Ishikawa (cell line): ENCODE measurements at regions not wholly inside any gene's neighbourhood (a gene's known extent, or its start where the extent isn't known, plus 50 kb on each side); places are given as distances from the start of the nearest gene placed in this dataset.

Experiments
- CEBPB ChIP-seq: IDR thresholded peaks from 2 replicates; pipeline ENCODE4 v1.6.1; 2012
- CREB1 ChIP-seq: IDR thresholded peaks from 2 replicates; pipeline ENCODE4 v1.6.1; 2012; ENCODE audit warnings: low read depth
- EGR1 ChIP-seq: IDR thresholded peaks from 2 replicates; pipeline ENCODE4 v1.6.1; 2012
- EP300 ChIP-seq: IDR thresholded peaks from 2 replicates; pipeline ENCODE4 v1.6.1; 2012; ENCODE audit warnings: borderline replicate concordance
- FOXM1 ChIP-seq: IDR thresholded peaks from 2 replicates; pipeline ENCODE4 v1.6.1; 2012; ENCODE audit warnings: low read depth, borderline replicate concordance
- NFIC ChIP-seq: IDR thresholded peaks from 2 replicates; pipeline ENCODE4 v1.6.1; 2012
- RAD21 ChIP-seq: IDR thresholded peaks from 2 replicates; pipeline ENCODE4 v1.6.1; 2012; ENCODE audit warnings: low read depth
- TAF1 ChIP-seq: IDR thresholded peaks from 2 replicates; pipeline ENCODE4 v1.6.1; 2012; ENCODE audit warnings: low read depth, mild to moderate bottlenecking
- TCF12 ChIP-seq: IDR thresholded peaks from 2 replicates; pipeline ENCODE4 v1.6.1; 2012; ENCODE audit warnings: low read depth
- TEAD4 ChIP-seq: IDR thresholded peaks from 2 replicates; pipeline ENCODE4 v1.6.1; 2012
- YY1 ChIP-seq: IDR thresholded peaks from 2 replicates; pipeline ENCODE4 v1.6.1; 2012; ENCODE audit warnings: low read depth
- ZBTB7A ChIP-seq: IDR thresholded peaks from 2 replicates; pipeline ENCODE4 v1.6.1; 2012; ENCODE audit warnings: low read depth
- TF ChIP-seq, protein P1 (sequence below): IDR thresholded peaks from 2 replicates; pipeline ENCODE4 v1.6.1; 2012
- TF ChIP-seq, protein P2 (sequence below): IDR thresholded peaks from 2 replicates; pipeline ENCODE4 v1.6.1; 2012; ENCODE audit warnings: low read depth, mild to moderate bottlenecking
- TF ChIP-seq, protein P3 (sequence below): IDR thresholded peaks from 2 replicates; pipeline ENCODE4 v1.6.1; 2012

DNA sequence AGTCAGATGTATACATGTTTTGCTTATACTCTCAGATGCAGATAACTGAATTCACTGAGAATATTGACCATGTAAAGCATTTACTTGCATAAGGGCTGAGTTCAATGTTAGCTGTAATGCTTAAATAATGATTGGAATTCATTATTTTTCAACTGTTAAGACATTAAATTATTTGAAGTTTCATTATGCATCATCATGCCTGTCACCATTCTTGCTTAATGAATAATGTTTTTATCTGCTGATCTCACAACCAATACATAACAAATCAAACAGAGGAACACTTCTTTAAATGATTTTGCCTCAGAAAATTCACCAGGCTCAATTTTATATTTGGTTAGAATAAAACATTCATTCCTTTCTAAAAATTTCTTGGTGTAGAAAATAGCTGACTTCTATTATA, 233.4 kb downstream of the GPR37 start:
- no peak for TF ChIP-seq NFIC
- TF ChIP-seq, protein P1, sequence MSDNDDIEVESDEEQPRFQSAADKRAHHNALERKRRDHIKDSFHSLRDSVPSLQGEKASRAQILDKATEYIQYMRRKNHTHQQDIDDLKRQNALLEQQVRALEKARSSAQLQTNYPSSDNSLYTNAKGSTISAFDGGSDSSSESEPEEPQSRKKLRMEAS = no peak
- TF ChIP-seq TAF1 = no peak
- TF ChIP-seq, protein P2, sequence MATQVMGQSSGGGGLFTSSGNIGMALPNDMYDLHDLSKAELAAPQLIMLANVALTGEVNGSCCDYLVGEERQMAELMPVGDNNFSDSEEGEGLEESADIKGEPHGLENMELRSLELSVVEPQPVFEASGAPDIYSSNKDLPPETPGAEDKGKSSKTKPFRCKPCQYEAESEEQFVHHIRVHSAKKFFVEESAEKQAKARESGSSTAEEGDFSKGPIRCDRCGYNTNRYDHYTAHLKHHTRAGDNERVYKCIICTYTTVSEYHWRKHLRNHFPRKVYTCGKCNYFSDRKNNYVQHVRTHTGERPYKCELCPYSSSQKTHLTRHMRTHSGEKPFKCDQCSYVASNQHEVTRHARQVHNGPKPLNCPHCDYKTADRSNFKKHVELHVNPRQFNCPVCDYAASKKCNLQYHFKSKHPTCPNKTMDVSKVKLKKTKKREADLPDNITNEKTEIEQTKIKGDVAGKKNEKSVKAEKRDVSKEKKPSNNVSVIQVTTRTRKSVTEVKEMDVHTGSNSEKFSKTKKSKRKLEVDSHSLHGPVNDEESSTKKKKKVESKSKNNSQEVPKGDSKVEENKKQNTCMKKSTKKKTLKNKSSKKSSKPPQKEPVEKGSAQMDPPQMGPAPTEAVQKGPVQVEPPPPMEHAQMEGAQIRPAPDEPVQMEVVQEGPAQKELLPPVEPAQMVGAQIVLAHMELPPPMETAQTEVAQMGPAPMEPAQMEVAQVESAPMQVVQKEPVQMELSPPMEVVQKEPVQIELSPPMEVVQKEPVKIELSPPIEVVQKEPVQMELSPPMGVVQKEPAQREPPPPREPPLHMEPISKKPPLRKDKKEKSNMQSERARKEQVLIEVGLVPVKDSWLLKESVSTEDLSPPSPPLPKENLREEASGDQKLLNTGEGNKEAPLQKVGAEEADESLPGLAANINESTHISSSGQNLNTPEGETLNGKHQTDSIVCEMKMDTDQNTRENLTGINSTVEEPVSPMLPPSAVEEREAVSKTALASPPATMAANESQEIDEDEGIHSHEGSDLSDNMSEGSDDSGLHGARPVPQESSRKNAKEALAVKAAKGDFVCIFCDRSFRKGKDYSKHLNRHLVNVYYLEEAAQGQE = no peak
- TF ChIP-seq TCF12 = no peak
- no peak for TF ChIP-seq RAD21
- no peak for TF ChIP-seq CREB1
- TF ChIP-seq YY1 = no peak
- no peak for TF ChIP-seq EP300
- no peak for TF ChIP-seq FOXM1

DNA sequence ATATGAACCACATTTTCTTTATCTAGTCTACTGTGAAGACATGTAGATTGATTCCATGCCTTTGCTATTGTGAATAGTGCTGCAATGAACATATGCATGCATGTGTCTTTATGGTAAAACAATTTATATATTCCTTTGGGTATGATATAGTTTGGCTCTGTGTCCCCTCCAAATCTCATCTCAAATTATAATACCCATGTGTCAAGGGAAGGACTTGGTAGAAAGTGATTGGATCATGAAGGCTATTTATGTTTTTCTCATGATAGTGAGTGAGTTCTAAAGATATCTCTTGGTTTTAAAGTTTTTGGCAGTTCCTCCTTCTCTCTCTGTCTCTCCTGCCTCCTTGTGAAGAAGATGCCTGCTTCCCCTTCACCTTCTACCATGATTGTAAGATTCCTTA, 248.7 kb downstream of the GPR37 start:
- TF ChIP-seq FOXM1 (no peak), ZBTB7A (no peak), YY1 (no peak), NFIC (no peak), RAD21 (no peak), EP300 (no peak), TCF12 (no peak), TAF1 (no peak), CREB1 (no peak), TEAD4 (no peak), EGR1 (no peak), CEBPB (no peak)
- TF ChIP-seq, protein P1 = no peak
- TF ChIP-seq, protein P2 = no peak
- TF ChIP-seq, protein P3, sequence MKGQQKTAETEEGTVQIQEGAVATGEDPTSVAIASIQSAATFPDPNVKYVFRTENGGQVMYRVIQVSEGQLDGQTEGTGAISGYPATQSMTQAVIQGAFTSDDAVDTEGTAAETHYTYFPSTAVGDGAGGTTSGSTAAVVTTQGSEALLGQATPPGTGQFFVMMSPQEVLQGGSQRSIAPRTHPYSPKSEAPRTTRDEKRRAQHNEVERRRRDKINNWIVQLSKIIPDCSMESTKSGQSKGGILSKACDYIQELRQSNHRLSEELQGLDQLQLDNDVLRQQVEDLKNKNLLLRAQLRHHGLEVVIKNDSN = no peak

DNA sequence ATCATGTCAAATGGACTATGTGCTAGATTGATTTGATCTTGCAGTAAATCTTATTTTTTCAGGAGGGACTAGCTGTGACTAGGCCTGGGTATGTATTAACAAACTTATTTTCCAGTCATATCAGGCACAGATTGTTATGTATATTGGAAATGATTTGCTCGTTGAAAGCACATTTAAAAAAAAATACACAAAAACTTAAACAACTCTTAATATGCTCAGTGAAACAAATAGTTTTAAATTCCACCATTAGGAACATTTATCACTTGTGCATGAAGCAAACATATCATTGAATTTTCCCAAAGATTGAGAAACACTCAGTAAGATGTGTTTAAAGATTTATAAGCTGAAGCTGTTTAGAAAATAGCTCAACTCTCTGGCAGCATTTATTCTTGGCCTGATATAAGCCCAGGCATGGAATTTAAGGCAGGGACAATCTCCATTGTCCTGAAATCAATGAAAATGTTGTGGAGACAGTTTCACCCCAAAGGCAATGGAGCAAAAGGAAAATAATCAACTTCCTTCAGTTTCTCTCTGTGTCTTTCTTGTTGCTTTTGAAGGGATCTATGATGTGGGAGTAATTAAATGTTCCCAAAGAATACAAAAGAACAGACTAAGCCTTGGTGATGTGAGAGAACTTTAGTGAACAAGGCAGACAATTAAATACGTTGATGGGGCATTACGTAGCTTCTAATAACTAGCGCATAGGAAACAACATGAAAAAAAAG, 250.3 kb downstream of the GPR37 start:
- TF ChIP-seq YY1 = no peak
- TF ChIP-seq, protein P1 = no peak
- no peak for TF ChIP-seq TEAD4
- TF ChIP-seq EP300 = no peak
- no peak for TF ChIP-seq CREB1
- TF ChIP-seq NFIC = no peak
- no peak for TF ChIP-seq EGR1
- TF ChIP-seq, protein P2 = no peak
- no peak for TF ChIP-seq ZBTB7A
- no peak for TF ChIP-seq TCF12
- TF ChIP-seq TAF1 = no peak
- TF ChIP-seq, protein P3 = no peak
- TF ChIP-seq CEBPB = no peak
- TF ChIP-seq RAD21 = no peak
- TF ChIP-seq FOXM1 = no peak

DNA sequence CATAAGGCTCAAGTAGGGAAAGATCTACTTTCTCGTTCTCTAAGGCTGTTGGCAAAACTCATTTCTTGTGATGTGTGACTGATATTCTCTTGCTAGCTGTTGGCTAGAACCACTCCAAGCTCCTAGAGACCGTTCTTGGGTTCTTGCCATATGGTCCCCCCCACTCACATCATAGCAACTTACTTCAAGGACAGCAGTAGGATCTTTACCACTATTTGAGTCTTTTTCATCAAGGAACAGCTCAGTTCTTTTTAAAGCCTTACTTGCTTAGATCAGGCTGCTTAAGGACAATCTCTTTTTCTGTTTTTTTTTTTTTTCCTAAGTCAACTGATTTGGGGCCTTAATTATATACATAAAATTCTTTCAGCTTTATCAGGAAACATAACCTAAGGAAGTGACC, 251.1 kb downstream of the GPR37 start:
- TF ChIP-seq, protein P3 = no peak
- TF ChIP-seq RAD21 (no peak), TEAD4 (no peak), CREB1 (no peak), TCF12 (no peak), EGR1 (no peak), YY1 (no peak), FOXM1 (no peak), TAF1 (no peak), NFIC (no peak), CEBPB (no peak), ZBTB7A (no peak)
- TF ChIP-seq, protein P1 = no peak
- TF ChIP-seq, protein P2 = no peak
